ENCODE measurements at regions not wholly inside any gene's neighbourhood (a gene's known extent, or its start where the extent isn't known, plus 50 kb on each side); places are given as distances from the start of the nearest gene placed in this dataset.

- Mint-ChIP-seq H3K4me1 (no peaks in the 10 kb centered on the region), H3K36me3 (no peaks in the 10 kb centered on the region), H3K27me3 (ENCODE audit: low read depth in 2 of 2) (peaks cover 11 to 31% of the 10 kb centered on the region in 2 donors), H3K4me3 (no peak overlapping the region), H3K27ac (no peak overlapping the region), H3K9me3 (no peaks in the 10 kb centered on the region)
- Histone ChIP-seq H3K36me3 (ENCODE audit: control insufficient read depth, insufficient read depth, low read length) (no peaks in the 10 kb centered on the region), H3K9me3 (ENCODE audit: control insufficient read depth, insufficient read depth, low read length) (no peaks in the 10 kb centered on the region), H3K27me3 (ENCODE audit: control insufficient read depth, insufficient read depth, low read length) (peaks cover 5% of the 10 kb centered on the region), H3K4me3 (ENCODE audit: low read length) (no peak overlapping the region), H3K4me1 (ENCODE audit: control insufficient read depth, insufficient read depth, low read length) (no peaks in the 10 kb centered on the region), H3K27ac (ENCODE audit: low read length) (no peak overlapping the region)
- DNase-seq (no peak), ATAC-seq (no peak)
- 64% methylated on average over 9 of the region's 10 CpGs for WGBS (ENCODE audit: insufficient coverage)
- TF ChIP-seq CTCF (IDR thresholded peaks at IDR 0.05), result no peak
- intact Hi-C loops (cut with micrococcal nuclease), result no loop called here
Observed at GRCh38 chr20:59481477-59482018, 122.8 kb upstream of the PHACTR3 start.

- Histone ChIP-seq H3K4me3 (ENCODE audit: low read length) (no peak overlapping the region), H3K36me3 (ENCODE audit: control insufficient read depth, insufficient read depth, low read length) (no peaks in the 10 kb centered on the region), H3K9me3 (ENCODE audit: control insufficient read depth, insufficient read depth, low read length) (no peaks in the 10 kb centered on the region), H3K4me1 (ENCODE audit: control insufficient read depth, insufficient read depth, low read length) (no peaks in the 10 kb centered on the region), H3K27ac (ENCODE audit: low read length) (no peak overlapping the region), H3K27me3 (ENCODE audit: control insufficient read depth, insufficient read depth, low read length) (peaks cover 5% of the 10 kb centered on the region)
- Mint-ChIP-seq H3K36me3 (no peaks in the 10 kb centered on the region), H3K9me3 (no peaks in the 10 kb centered on the region), H3K4me3 (no peak overlapping the region), H3K27me3 (ENCODE audit: low read depth in 2 of 2) (peaks cover 11 to 31% of the 10 kb centered on the region in 2 donors), H3K27ac (no peak overlapping the region), H3K4me1 (no peaks in the 10 kb centered on the region)
- intact Hi-C loops (cut with micrococcal nuclease), result no loop called here
- no peak for ATAC-seq
- 87% methylated on average over 17 of the region's 17 CpGs for WGBS (ENCODE audit: insufficient coverage)
- no peak for TF ChIP-seq CTCF (IDR thresholded peaks at IDR 0.05)
- no peak for DNase-seq
Observed at GRCh38 chr20:59482351-59483187, 121.8 kb upstream of the PHACTR3 start.

- peaks cover 11 to 25% of the 10 kb centered on the region in 2 donors for H3K27me3 Mint-ChIP-seq (ENCODE audit: low read depth in 2 of 2)
- H3K36me3 ChIP-seq (ENCODE audit: control insufficient read depth, insufficient read depth, low read length), result no peaks in the 10 kb centered on the region
- H3K36me3 Mint-ChIP-seq, result no peaks in the 10 kb centered on the region
- no peak overlapping the region for H3K27ac ChIP-seq (ENCODE audit: low read length)
- no peak overlapping the region for H3K4me3 ChIP-seq (ENCODE audit: low read length)
- H3K27me3 ChIP-seq (ENCODE audit: control insufficient read depth, insufficient read depth, low read length), result peaks cover 5% of the 10 kb centered on the region
- intact Hi-C loops (cut with micrococcal nuclease), result no loop called here
- ATAC-seq, result no peak
- no peak overlapping the region for H3K4me3 Mint-ChIP-seq
- TF ChIP-seq CTCF (IDR thresholded peaks at IDR 0.05), result no peak
- no peaks in the 10 kb centered on the region for H3K9me3 Mint-ChIP-seq
- 62% methylated on average over 5 of the region's 5 CpGs for WGBS (ENCODE audit: insufficient coverage)
- H3K4me1 ChIP-seq (ENCODE audit: control insufficient read depth, insufficient read depth, low read length), result no peaks in the 10 kb centered on the region
- no peaks in the 10 kb centered on the region for H3K9me3 ChIP-seq (ENCODE audit: control insufficient read depth, insufficient read depth, low read length)
- no peak for DNase-seq
- no peak overlapping the region for H3K27ac Mint-ChIP-seq
- H3K4me1 Mint-ChIP-seq, result no peaks in the 10 kb centered on the region
Observed at GRCh38 chr20:59483481-59483880, 120.9 kb upstream of the PHACTR3 start.

Data from natural killer cell (primary cell).